ENCODE measurements at regions not wholly inside any gene's neighbourhood (a gene's known extent, or its start where the extent isn't known, plus 50 kb on each side); places are given as distances from the start of the nearest gene placed in this dataset.

DNA sequence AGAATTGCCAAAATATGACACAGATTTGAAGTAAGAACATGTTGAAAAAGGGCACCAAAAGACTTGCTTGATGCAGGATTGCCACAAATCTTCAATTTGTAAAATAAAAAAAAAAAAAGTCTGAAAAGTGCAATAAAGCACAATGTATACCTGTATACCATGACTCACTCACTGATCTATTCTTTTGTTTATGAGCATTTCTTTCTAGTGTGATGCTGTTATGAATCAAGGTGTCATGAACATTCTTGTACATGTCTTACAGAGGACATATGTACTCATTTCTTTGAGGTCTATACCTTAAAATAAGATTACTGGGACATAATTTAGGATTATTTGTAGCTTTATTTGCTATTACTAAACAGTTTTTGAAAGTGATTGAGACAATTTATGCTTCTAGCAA, 464.9 kb upstream of the RBMS3 start:
- no peak for DNase-seq
- H3K27me3 ChIP-seq (replicated peaks in 1 of 7): no peaks in the 10 kb centered on the region
- intact Hi-C loops (cut with DNase I; ENCODE audit: low total_unique reads): no loop called here
- H3K4me3 ChIP-seq: no peak overlapping the region
- H3K27ac ChIP-seq: no peak overlapping the region
- TF ChIP-seq, protein P1, sequence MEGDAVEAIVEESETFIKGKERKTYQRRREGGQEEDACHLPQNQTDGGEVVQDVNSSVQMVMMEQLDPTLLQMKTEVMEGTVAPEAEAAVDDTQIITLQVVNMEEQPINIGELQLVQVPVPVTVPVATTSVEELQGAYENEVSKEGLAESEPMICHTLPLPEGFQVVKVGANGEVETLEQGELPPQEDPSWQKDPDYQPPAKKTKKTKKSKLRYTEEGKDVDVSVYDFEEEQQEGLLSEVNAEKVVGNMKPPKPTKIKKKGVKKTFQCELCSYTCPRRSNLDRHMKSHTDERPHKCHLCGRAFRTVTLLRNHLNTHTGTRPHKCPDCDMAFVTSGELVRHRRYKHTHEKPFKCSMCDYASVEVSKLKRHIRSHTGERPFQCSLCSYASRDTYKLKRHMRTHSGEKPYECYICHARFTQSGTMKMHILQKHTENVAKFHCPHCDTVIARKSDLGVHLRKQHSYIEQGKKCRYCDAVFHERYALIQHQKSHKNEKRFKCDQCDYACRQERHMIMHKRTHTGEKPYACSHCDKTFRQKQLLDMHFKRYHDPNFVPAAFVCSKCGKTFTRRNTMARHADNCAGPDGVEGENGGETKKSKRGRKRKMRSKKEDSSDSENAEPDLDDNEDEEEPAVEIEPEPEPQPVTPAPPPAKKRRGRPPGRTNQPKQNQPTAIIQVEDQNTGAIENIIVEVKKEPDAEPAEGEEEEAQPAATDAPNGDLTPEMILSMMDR (IDR thresholded peaks at IDR 0.05 in 8 of 11, conservative IDR thresholded peaks at IDR 0.05 in 3 of 11): no peak
- TF ChIP-seq POLR2AphosphoS5 (IDR thresholded peaks at IDR 0.05) (no peak), POLR2A (IDR thresholded peaks at IDR 0.05) (no peak)
- no peaks in the 10 kb centered on the region for H3K9me3 ChIP-seq
- H3K36me3 ChIP-seq: no peaks in the 10 kb centered on the region
- H3K4me1 ChIP-seq: no peaks in the 10 kb centered on the region

DNA sequence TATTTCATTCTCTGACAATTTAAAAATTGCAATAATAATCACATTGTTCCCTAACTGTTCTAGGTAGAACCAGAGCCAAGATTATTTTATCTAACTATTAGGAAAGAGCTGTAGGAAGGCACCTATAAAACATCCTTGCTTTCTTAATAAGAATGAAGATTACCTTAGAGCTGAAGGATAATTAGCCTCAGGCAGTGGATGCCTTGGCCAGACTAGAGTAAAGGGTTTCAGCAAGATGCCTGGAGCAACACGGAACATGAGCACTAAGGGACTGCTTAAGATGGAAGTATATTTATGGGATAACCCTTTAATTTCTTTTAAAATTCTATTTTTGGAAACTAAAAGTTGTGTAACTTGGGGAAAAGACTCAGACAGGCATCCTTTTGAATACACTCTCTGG, 456.6 kb upstream of the RBMS3 start:
- no peak for TF ChIP-seq POLR2AphosphoS5 (IDR thresholded peaks at IDR 0.05)
- TF ChIP-seq, protein P1 (IDR thresholded peaks at IDR 0.05 in 8 of 11, conservative IDR thresholded peaks at IDR 0.05 in 3 of 11): no peak
- TF ChIP-seq POLR2A (IDR thresholded peaks at IDR 0.05): no peak
- no peaks in the 10 kb centered on the region for H3K36me3 ChIP-seq
- WGBS, 5 donors: 59 to 77% (median 64%) methylated on average over 1 of the region's 1 CpG

DNA sequence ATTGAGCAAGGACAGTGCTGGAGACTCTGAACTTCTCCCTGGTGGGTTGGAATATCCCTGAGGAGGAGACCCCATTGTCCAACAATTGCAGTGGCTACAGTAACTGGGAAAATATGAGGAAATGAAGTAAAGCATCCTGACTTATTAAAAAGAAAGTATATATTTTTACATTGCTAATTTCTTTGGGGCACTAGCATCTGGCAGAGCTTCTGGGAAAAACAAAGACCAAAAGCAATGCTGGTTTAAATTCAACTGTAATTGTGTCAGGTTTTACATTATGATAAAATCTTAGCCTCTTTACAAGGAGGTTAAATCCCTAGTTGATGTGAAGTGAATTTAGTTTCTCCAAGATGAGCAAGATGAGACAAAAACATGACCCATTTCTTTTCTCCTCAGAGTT, 454.0 kb upstream of the RBMS3 start:
- intact Hi-C loops (cut with DNase I; ENCODE audit: low total_unique reads): no loop called here
- H3K9me3 ChIP-seq: peaks cover 0 to 19% (median 6%) of the 10 kb centered on the region in 8 donors

More for the DNA sequence above, 456.6 kb upstream of the RBMS3 start:
- H3K27me3 ChIP-seq (replicated peaks in 1 of 7): no peaks in the 10 kb centered on the region
- no peaks in the 10 kb centered on the region for H3K4me1 ChIP-seq
- DNase-seq: no peak
- intact Hi-C loops (cut with DNase I; ENCODE audit: low total_unique reads): no loop called here
- no peak overlapping the region for H3K4me3 ChIP-seq
- no peaks in the 10 kb centered on the region for H3K9me3 ChIP-seq
- H3K27ac ChIP-seq: no peak overlapping the region

DNA sequence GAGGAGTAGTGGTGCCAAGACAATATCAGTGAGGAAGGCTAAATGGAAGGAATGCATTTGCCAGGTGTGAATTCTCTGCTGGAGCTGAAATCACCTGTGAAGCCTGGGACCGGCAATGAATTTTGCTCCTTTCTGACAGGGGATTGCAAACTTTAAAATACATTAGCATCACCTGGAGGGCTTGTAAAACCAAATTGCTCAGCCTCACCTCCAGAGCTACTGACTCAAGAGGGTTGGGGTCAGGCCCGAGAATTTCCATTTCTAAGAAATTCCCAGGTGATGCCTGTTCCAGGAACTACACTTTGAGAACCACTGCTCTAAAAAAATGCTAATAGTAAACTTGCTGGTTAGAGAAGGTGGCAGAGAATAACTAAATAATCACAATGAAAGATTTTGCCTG, 445.6 kb upstream of the RBMS3 start:
- Histone ChIP-seq H3K9me3 (peaks cover 0 to 20% (median 6%) of the 10 kb centered on the region in 8 donors), H3K4me1 (no peaks in the 10 kb centered on the region), H3K4me3 (no peak overlapping the region), H3K36me3 (no peaks in the 10 kb centered on the region), H3K27ac (no peak overlapping the region), H3K27me3 (replicated peaks in 1 of 7) (no peaks in the 10 kb centered on the region)
- intact Hi-C loops (cut with DNase I; ENCODE audit: low total_unique reads): no loop called here
- no peak for DNase-seq
- 57 to 81% (median 74%) methylated on average over 2 of the region's 2 CpGs for WGBS, 5 donors
- TF ChIP-seq POLR2A (IDR thresholded peaks at IDR 0.05) (no peak), POLR2AphosphoS5 (IDR thresholded peaks at IDR 0.05) (no peak)
- TF ChIP-seq, protein P1 (IDR thresholded peaks at IDR 0.05 in 8 of 11, conservative IDR thresholded peaks at IDR 0.05 in 3 of 11): no peak

More for the DNA sequence above, 454.0 kb upstream of the RBMS3 start:
- no peak for DNase-seq
- Histone ChIP-seq H3K27me3 (replicated peaks in 1 of 7) (no peaks in the 10 kb centered on the region), H3K4me3 (no peak overlapping the region), H3K27ac (no peak overlapping the region), H3K36me3 (no peaks in the 10 kb centered on the region), H3K4me1 (no peaks in the 10 kb centered on the region)
- no peak for TF ChIP-seq POLR2A (IDR thresholded peaks at IDR 0.05)
- TF ChIP-seq, protein P1 (IDR thresholded peaks at IDR 0.05 in 8 of 11, conservative IDR thresholded peaks at IDR 0.05 in 3 of 11): no peak
